CMK (cell line): ENCODE measurements at regions not wholly inside any gene's neighbourhood (a gene's known extent, or its start where the extent isn't known, plus 50 kb on each side); places are given as distances from the start of the nearest gene placed in this dataset.
"Not testable (repeated sequence)": the region's sequence is repeated elsewhere in the genome, so short reads cannot be mapped to it uniquely, and the experiment has no call there.

ENCODE experiments used
- DNase-seq: peaks from one replicate; pipeline ENCODE4 v3.0.0-alpha.2; 2010; ENCODE audit warnings: low read depth

DNA sequence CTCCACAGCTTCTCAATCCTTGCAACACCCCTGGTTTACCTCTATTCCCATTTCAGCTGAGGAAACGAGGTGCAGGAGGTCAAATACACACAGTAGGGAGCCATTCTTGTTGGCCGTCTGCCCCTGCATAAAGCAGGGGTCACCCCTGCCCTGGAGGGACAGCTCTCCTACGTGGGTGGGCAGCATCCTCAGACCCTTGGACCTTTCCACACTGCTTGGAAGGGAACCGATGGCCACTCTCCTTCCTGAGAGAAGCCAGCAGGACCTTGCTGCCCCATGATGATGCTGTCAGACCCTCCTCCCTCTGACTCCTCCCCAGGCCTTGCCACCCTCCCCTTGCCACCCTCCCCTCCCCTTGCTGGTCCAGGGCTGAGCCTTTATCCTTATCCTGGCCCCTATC is 121.1 kb upstream of the SYT13 start:
- no peak for DNase-seq

DNA sequence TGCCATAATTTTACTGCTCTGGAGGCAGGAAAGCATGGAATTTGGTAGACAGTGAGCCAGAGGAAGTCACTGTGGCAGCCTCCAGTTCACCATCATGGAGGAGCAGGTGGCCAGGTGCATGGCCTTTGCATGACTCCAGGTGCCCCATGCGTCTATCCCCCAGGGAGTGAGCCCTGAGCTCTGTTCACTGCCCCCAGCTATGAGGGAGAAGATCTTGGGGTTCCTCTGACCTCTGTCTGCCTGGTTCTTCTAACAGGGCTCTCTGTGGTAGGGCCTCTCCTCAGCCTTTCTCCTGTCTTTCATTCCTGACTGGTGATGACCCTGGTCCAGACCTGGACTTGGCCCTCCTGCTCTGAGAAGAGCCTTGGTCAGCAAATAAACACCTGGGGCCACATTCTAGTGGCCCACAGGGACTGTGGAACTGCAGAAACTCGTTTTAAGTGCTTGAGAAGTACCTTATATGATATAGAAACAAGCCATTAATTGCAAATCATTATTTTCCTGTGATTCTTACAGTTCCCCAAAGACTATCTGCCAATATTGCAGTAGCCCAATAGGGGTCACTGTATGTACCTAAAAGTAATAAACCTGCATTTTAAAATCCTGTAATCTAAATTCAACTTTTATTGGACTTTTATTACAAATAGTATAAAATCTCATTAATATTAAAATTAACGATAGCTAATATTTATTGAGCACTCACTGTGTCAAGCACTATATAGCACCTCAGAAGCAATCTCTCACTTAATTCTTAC is 120.0 kb upstream of the SYT13 start:
- no peak for DNase-seq

DNA sequence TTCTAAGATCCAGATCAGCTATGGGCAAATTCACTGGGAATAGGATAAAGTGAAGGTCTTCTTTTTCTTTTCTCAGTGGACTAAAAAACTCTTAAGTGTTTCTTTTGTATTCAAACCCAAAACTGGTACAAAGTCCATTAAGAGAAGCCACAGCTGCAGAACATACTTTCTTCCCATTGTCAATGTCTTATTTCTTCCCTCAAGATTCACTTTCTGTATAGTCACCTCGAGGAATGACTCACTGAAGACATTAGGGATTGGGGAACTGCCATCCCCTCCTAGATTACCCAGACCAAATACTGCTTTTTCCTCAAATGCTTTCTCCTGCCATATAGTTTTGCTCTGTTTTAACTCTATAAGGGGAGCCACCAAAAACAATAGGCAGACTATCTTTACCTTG is 117.4 kb upstream of the SYT13 start:
- not testable (repeated sequence) for DNase-seq

DNA sequence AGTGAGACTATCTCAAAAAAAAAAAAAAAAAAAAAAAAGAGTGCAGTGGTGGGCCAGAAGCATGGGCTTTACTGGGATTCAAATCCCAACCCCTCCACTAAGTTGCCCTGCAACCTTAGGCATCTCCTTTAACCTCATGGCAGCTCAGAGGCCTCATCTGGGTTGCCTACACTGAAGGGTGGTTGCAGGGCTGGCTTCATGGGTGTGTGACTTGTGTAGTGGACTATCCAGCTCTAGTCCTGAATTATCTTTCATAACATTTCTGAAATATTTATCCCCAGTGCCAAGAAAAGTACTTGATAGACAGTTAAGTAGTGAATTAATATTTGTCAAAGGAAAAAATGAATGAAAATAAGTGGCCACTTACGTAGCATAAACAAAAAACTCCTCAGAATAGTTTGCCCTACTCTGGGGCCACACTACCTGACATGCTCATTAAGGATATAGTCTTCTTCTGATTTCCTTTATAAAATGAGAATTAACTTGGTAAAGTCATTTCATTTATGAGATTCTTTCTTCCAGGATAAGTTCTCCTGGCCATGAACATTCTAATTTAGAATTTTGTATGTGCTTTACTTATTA is 116.0 kb upstream of the SYT13 start:
- no peak for DNase-seq

DNA sequence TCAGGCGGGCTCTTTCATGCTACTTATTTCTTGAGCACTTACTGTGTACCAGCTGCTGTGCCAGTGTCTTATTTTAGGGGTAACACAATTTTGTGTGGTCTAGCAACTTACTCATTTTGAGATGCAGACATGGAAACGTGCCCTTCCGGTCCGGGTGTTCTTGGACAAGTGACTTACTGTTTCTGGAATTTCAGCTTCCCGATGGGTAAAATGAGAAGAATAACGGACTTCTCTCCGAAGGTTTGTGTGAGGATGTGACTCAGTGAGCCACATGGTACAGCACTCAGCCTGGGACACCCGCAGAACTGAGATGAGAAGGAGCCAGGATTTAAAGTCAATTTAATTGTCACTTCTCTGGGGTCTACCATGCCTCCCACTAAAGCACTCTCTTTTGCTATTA is 114.5 kb upstream of the SYT13 start:
- no peak for DNase-seq

DNA sequence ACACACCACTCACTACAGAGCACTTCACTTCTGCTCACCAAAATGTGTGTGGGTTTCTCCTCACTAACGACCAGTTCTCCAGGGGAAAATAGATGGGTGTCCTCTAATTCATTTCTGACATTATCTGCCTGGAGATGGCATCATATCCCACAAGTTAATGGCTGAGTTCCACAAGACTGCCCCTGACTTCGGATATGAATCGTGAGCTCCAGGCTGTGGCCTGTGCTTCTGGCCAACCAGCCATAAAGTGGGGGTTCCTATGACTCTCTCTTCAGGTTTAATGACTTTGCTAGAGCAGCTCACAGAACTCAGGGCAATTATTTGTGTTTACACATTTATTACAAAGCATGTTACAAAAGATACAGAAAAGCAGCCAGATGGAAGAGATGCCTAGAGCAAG is 113.0 kb upstream of the SYT13 start:
- DNase-seq: no peak

DNA sequence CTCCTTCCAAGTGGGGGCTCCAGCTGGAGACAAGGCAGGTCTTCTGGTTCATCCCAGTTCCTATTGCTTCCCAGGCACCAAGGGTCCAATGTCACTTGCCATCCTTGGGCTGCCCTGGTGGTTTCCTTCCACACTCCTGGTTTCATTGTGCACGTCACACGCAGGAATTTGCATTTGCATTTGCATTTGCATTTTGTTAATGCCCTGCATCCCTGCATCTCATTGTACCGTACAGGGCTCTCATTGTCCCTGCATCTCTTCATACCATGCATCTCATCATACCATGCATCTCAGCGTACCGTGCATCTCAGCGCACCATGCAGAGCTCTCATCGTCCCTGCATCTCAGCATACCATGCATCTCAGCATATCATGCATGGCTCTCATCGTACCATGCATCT is 112.2 kb upstream of the SYT13 start:
- DNase-seq: no peak

DNA sequence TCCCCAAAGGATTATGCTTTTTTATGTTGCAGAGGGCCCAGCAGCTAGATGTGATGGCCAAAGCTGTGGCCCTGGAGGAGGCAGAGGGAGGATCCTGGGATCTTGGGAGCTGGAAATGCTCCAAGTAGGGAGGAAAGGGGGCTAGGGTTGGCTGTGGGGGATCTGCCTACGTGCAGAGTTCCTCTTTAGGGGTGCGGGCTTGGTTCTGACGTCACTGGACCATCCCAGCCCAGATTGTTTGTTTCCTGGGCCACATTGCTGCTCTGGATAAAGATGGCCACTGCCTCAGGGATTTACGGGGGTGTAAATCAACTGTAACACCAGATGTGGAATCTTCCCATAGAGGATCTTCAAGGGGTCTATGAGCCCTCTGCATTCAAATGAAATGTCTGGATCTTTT is 110.3 kb upstream of the SYT13 start:
- DNase-seq: no peak

DNA sequence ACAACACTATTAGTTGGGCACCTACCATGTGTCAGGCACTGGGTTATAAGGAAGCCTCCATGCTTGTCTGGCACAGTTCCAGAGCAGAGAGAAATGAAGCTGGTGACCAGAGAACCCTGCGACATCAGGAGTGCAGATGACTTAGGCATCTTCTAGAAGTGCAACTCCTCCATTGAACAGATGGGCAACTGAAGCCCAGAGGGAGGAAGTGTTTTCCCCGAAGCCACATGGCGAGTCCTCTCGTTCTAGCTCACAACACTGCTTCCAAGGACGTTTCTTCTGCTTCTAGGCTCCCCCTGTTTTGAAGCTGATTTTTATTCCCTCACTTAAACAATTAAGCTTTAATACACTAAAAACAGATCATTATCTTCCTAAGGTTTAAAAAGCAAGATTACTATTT is 109.8 kb upstream of the SYT13 start:
- no peak for DNase-seq

DNA sequence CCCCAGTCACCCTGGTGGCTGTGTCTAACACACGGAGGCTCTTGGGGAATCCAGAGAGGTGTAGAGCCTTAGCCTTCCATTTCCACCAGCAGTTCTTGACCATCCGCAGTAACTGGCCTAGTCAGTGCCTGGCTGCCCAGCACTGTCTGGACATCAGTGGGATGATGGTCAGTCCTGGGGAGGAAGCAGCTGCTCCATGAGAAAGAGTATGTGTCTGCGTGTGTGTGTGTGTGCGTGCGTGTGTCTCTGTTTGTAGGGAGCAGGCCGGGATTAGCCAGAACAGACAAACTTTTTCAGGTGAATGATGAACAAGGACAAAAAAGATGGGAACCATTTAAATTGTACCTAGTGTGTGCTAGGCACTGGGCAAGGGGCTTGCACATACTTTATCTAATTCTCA is 109.3 kb upstream of the SYT13 start:
- DNase-seq: no peak

DNA sequence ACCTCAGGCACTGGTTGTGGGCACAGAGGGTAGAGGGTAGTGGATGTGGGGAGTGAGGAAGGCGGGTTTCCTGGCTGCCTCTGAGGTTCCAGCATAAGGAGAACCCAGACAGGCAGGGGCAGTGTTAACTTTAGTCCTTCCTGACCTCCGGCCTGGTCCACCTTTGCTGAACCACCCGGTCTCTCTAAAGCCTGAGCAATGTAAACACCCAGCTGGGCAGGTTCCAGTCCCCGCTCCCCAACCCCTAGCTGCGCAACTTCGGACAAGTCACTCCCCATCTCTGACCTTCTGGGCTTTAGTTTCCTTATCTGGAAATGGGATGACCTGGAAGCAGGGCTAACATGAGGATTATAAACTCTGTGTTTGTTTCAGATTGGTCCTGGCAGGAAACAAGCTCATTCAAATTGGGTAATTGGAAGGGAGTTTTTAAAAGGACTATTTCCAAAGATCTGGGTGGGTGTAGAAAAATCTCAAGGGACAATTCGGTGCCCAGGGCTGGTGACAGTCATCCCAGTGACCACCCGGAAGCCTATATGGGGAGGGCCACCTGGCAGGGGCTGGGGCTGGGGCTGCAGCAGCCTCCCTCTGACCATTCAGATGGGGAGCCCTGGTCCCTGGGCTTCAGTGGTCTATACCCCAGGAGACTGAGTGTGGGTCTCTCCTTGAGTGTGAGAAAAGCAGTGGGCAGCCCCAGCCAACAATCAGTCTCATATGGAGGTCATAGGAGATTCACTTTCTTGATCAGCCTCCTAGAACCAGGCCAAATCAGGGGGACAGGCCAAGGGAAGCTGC is 108.3 kb upstream of the SYT13 start:
- DNase-seq: no peak

DNA sequence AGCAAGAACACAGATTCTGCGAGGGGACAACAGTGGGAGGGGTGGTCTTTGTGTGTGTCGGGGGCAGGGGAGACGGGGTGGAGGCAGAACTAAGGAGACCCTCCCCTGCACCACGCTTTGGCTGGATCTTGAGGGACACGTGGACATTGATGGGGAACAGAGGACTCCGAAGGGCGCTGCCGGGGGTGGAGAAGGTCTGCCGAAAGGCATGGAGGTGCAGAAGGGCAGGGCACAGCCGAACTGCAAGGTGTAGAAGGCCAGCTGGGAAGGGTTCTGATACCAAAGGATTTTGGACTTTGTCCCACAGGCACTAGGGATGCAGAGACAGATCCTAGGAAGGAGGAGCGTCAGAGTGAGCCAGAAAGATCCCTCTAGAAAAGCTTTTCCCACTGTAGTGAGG is 107.7 kb upstream of the SYT13 start:
- no peak for DNase-seq

DNA sequence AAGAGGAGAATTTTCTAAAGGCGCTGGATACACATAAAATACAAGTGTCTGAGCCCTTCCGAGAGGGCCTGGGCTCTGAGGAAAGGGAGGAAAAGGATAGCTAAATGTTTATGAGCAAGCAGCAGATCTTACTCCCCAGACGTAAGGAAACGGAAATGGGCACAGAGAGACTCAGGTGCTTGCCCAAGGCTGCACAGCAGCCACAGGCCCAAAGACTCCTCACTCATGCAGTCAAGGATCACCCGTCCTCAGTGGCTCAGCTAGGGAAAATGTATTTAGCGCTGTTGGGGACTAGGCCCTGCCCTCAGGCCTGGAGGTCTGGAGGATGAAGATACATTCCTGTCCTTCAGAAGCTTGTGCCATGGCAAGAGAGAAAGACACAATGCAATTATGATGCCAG is 107.2 kb upstream of the SYT13 start:
- DNase-seq: no peak

DNA sequence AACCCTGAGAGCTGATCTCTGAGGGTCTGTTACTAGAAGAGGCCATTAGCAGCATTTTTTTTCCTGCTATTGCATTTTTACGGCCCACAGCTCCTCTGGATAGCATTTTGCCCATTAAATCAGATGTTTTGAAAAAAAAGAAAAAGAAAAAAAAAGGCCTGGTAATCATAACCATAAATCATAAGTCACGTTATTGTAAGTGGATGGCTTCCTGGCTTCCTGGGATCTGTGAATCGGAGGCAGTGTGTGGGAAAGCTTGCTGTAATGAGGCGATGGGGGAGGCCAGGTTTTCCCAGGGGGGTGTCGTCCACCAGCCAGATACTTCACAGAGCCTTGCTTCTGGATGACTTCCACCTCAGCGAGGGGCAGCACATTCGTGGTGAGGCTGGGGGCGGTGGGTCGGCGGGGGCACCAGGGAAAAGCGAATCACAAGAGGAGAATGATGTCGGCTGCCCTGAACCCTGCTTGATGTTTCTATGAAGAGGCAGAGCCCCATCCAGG is 106.5 kb upstream of the SYT13 start:
- no peak for DNase-seq

DNA sequence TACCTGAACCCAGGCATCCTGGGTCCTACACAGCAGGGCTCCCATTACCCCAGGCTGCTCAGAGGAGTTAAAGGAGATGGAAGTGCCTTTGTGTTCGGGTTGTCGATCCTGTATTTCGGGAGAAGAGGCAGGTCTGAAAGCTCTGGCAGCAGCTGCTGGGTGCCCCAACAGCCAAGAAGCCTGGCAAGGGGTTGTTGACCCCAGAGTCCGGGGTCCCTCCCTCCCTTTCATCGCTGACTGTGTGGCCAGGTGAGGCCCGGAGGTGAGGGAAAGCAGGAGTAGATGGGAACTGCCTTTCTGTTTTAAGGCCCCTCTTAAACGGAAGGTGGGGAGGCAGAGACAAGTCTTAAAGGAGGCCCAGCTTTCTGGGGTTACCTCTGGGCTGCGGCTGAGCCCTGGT is 106.0 kb upstream of the SYT13 start:
- no peak for DNase-seq

DNA sequence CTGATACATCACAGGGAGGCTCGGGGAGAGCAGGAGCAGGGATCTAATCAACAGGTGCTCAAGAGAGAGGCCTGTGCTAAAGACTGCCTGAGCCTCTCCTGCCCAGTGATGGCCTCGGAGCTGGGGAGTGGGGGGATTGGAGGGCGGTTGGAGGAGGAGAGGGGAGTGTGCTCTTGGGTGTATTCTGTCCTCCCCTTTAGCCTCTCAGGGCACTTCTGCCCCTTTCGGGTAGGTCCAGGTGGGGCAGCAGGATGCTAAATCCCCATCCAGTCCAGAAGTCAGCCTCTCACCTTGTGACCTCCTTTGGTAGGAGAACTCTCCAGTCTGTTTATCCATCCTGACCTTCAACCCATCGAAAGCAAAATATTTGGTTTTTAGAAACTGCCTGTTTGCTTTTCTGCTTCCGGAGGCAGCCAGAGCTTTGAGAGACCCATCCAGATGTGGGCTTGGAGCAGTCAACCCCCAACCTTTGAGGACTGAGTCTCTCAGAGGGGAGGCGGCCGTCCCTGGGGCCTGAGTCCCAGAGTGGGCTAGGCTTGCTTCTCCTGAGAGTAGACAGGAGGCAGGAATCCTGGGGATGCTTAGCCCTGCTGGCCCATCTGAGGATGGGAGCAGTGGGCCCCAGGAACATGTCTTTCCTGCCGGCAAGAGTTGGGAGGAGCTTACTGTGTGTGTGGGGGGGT is 105.2 kb upstream of the SYT13 start:
- DNase-seq: no peak

DNA sequence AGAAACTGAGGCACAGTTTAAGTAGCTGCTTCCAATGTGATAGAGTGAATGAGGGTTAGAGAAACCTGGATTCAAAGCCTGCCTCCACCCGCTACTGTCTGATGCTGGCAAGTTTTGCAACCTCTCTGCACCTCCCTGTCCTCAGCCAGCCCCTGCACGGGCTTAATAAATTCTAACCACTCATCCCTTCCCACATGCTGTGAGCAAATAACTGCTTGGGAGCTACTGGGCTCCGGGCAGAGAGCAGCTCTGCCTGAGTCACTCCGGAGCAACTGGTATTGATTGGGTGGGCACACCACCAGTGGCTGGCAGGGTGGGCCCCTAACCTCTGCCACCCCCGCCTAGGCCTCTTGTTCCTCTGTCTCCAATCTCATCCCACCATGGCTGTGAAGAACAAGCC is 104.3 kb upstream of the SYT13 start:
- DNase-seq: no peak

DNA sequence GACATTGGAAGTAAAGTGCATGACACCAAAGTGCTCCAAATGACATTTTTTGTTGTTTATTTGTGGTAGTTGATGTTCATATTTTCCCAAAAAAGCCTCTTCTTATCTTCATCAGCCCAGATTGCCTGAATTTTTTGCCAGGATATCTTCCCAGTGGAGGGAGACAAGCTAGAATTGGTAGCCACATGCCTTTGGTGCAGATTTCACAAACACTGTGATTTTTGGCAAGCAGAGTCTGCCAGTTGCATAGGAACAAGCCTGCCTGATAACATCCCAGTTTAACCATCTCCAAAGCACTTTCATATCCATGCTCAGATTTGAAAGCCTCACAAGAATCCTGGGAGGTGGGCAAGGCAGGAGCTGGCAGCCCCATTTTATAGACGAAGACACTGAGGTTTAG is 102.3 kb upstream of the SYT13 start:
- no peak for DNase-seq

DNA sequence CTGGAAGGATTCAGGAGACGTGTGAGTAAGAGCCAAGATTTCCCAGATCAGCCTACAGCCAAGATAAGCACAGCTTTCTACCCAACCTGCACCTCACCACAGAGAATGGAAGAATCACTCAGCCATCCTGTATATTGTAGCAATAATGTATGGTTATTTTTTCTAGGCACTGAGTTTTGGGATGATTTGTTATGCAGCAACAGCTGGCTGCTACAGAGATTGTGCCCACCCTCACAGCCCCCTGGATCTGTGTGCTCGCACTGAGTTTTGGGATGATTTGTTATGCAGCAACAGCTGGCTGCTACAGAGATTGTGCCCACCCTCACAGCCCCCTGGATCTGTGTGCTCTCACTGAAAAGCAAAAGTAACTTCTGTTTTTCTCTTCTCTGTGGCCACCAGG is 101.7 kb upstream of the SYT13 start:
- not testable (repeated sequence) for DNase-seq

DNA sequence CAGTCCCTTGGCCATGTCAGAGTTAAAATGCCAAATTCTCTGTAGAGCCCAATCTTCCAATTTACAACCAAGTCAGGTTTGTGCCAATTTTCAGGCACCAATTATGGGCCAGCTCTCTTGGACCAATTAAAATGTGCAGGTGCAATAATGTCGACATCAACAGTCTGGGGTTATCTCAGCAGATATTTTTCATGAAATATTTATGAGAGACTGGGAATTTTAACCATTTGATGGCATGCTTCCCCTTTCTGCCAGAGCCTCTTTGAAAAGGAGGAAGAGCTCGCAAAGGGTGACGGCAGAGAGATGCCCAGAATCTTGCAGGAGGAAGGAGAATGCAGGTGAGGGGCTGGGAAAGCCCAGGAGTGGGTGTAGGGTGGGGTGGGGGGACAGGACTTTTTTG is 100.8 kb upstream of the SYT13 start:
- DNase-seq: no peak

DNA sequence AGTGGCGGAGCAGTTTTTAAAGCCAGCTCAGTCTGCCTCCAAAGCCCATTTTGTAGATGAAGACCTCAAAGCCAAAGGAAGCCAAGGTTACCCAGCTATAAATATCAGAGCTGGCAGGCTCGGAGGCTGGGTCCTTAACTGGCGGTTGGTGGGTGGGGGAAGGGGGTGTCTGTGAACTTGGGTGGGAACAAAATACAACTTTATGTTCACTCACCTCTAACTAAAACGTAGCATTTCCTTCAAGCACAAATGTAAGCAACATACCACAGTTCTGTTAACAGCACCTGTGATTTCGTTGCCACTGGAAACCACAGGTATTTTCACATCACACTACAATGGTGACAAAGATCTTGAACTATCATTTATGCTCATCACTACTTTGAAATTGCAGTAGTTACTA is 99.7 kb upstream of the SYT13 start:
- no peak for DNase-seq

DNA sequence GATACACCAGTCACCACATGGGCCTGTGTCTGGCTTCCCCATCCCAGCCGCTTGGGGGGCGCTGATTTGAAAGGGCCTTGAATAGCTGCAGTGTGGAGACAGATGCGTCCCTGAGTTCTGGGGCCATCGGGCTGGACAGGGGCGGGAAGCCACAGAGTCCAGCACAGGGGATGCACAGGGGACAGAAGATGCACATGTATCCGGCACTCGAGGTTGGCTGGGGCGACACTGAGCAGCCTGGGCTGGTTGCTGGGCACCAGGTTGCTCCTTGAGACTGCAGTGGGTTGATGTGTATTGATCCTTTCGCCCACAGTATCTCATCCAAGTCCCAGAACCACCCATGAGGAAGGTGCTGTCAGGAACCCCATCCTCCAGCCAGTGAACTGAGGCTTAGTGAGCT is 99.3 kb upstream of the SYT13 start:
- no peak for DNase-seq
